Thoracic aorta (tissue), 2 donors: ENCODE measurements at regions not wholly inside any gene's neighbourhood (a gene's known extent, or its start where the extent isn't known, plus 50 kb on each side); places are given as distances from the start of the nearest gene placed in this dataset.

Source experiments
- ATAC-seq: fragments of 150-250 bp; one replicate; pipeline ENCODE4 v1.8.0; 2017; ENCODE audit warnings: low read depth; ENCODE audit not compliant: insufficient number of reproducible peaks, low FRiP score
- DNase-seq: peaks from one replicate; pipeline ENCODE4 v3.0.0-alpha.2; 2020; ENCODE audit warnings: low spot score
- H3K27ac ChIP-seq, 2 donors: fragments of 200-600 bp; sonication (generic); 1 replicate in 1 of 2; 2 replicates in 1 of 2; pipeline ENCODE4 v1.5.1; 2016; ENCODE audit warnings: mild to moderate bottlenecking in 2 of 2, moderate library complexity in 2 of 2
- H3K27me3 ChIP-seq: fragments of 200-600 bp; sonication (generic); replicated peaks from 2 replicates; pipeline ENCODE4 v1.6.0; 2016; ENCODE audit warnings: mild to moderate bottlenecking; ENCODE audit not compliant: insufficient read depth
- H3K36me3 ChIP-seq: fragments of 200-600 bp; sonication (generic); one replicate; pipeline ENCODE4 v1.5.1; 2016
- H3K4me1 ChIP-seq, 2 donors: fragments of 200-600 bp; sonication (generic); 1 replicate in 1 of 2; 2 replicates in 1 of 2; pipeline versions ENCODE4 v1.5.1 to v1.6.0; 2016; ENCODE audit warnings: low read depth in 2 of 2, mild to moderate bottlenecking in 1 of 2; ENCODE audit not compliant: control insufficient read depth in 1 of 2
- H3K4me3 ChIP-seq: fragments of 200-600 bp; sonication (generic); 2 replicates; pipeline ENCODE4 v1.5.1; 2016; ENCODE audit warnings: mild to moderate bottlenecking
- H3K9me3 ChIP-seq: fragments of 200-600 bp; sonication (generic); 2 replicates; pipeline ENCODE4 v1.5.1; 2016
- CTCF ChIP-seq: fragments of 200-600 bp; sonication (generic); IDR thresholded peaks from one replicate; pipeline ENCODE4 v1.5.1; 2019; ENCODE audit warnings: antibody characterized with exemption

GRCh38 chr11:88402192-88402715 lies 64.7 kb upstream of the CTSC start:
- ATAC-seq, result no peak
- DNase-seq, result no peak
- no peaks in the 10 kb centered on the region for H3K36me3 ChIP-seq
- no peaks in the 10 kb centered on the region for H3K27me3 ChIP-seq
- TF ChIP-seq CTCF, result no peak
- no peak overlapping the region for H3K27ac ChIP-seq
- no peaks in the 10 kb centered on the region for H3K9me3 ChIP-seq
- peak overlapping the region; percentile 15 for H3K4me3 ChIP-seq
- peaks cover 0 to 14% of the 10 kb centered on the region in 2 donors for H3K4me1 ChIP-seq

GRCh38 chr11:88398791-88399570 lies 61.4 kb upstream of the CTSC start:
- DNase-seq (no peak), ATAC-seq (no peak)
- Histone ChIP-seq H3K36me3 (no peaks in the 10 kb centered on the region), H3K9me3 (no peaks in the 10 kb centered on the region), H3K4me1 (peaks cover 0 to 14% of the 10 kb centered on the region in 2 donors), H3K4me3 (no peak overlapping the region), H3K27ac (no peak overlapping the region), H3K27me3 (no peaks in the 10 kb centered on the region)
- no peak for TF ChIP-seq CTCF

GRCh38 chr11:88398372-88398771 lies 60.8 kb upstream of the CTSC start:
- no peak for DNase-seq
- no peak for TF ChIP-seq CTCF
- peaks cover 0 to 13% of the 10 kb centered on the region in 2 donors for H3K4me1 ChIP-seq
- no peaks in the 10 kb centered on the region for H3K36me3 ChIP-seq
- no peak overlapping the region for H3K27ac ChIP-seq
- H3K27me3 ChIP-seq, result no peaks in the 10 kb centered on the region
- no peak for ATAC-seq
- no peak overlapping the region for H3K4me3 ChIP-seq
- H3K9me3 ChIP-seq, result no peaks in the 10 kb centered on the region

DNA sequence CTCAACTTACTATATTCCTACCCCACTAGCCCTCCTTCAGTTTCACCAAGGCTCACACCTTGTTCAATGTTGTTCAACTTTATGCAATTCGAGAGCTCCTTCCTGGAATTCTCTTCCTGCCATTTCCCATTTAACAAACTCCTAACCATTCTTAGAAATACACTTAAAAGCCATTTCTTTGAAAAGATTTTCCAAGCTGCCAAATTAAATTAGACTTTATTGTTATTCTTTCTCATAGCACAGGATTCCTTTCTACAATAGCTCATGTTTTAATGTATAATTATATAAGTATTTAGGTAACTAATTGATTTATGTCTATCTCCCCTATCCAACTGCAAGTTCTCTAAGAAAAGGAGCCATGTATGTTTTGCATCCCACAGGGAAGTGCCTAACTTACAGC lies 52.7 kb upstream of the CTSC start:
- no peak for DNase-seq
- no peaks in the 10 kb centered on the region for H3K4me1 ChIP-seq
- no peak for ATAC-seq
- TF ChIP-seq CTCF, result no peak
- no peaks in the 10 kb centered on the region for H3K36me3 ChIP-seq
- no peaks in the 10 kb centered on the region for H3K9me3 ChIP-seq
- no peaks in the 10 kb centered on the region for H3K27me3 ChIP-seq
- no peak overlapping the region for H3K4me3 ChIP-seq
- H3K27ac ChIP-seq, result no peak overlapping the region

GRCh38 chr11:88387957-88388356 lies 50.4 kb upstream of the CTSC start:
- Histone ChIP-seq H3K27ac (no peak overlapping the region), H3K4me3 (no peak overlapping the region), H3K4me1 (no peaks in the 10 kb centered on the region), H3K9me3 (no peaks in the 10 kb centered on the region), H3K27me3 (no peaks in the 10 kb centered on the region), H3K36me3 (no peaks in the 10 kb centered on the region)
- no peak for DNase-seq
- no peak for ATAC-seq
- TF ChIP-seq CTCF, result no peak
